GM19025 (cell line): ENCODE measurements at regions not wholly inside any gene's neighbourhood (a gene's known extent, or its start where the extent isn't known, plus 50 kb on each side); places are given as distances from the start of the nearest gene placed in this dataset.
A peak's percentile ranks its signal among the peaks of the same experiment; 100 is the strongest.

Experiments
- ATAC-seq: cut with Tn5 transposase; IDR thresholded peaks from one replicate; pipeline ENCODE4 v1.9.1; 2021; ENCODE audit warnings: mild to moderate bottlenecking, low read depth, moderate library complexity; ENCODE audit not compliant: unreplicated experiment

DNA sequence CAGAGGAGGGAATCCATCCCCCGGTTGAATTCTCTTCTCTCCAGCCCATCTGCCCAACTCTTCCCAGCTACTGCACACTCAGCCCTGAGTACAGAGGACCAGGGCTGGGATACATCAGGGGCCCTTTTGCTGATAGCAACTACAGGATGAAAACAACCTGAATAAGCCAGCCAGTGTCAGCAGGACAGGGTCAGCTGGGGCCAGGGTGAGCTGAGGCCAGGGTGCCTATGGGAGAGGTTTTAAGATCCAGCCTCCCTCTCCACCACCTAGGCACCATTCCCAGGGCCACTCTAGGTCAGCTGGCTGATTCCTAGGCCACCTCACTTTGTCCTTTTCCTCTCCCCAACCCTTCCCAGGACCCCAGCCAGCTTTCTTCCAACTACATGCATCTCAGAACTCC lies 83.8 kb downstream of the MRPL46 start:
- ATAC-seq: no peak

DNA sequence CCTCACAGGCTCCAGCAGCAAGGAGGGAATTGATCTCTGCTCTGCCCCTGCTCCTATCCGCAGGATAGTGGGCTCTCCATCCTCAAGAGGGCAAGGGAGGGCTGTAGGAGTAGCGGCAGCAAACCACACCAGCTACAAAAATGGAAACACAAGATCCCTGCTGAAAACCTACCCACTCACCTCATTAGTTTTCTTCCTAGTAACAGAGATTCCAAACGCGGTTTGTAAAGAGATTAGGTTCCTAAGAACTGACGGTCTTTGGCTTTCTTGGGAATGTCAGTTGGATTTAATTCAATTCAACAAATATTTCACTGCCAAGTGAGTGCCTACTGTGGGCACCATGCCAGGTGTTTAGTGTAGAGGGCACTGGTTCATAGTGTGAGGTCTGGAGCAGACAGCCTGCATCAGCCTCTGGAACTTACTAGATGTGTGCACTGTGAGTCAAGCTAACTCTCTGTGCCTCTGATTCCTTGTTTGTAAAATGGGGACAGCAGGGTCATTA lies 84.7 kb downstream of the MRPL46 start:
- ATAC-seq: no peak

GRCh38 chr15:88378188-88378637 lies 89.0 kb downstream of the MRPL46 start:
- ATAC-seq: no peak

- no peak for ATAC-seq
Measured at GRCh38 chr15:88377509-88377908, 89.7 kb downstream of the MRPL46 start.

DNA sequence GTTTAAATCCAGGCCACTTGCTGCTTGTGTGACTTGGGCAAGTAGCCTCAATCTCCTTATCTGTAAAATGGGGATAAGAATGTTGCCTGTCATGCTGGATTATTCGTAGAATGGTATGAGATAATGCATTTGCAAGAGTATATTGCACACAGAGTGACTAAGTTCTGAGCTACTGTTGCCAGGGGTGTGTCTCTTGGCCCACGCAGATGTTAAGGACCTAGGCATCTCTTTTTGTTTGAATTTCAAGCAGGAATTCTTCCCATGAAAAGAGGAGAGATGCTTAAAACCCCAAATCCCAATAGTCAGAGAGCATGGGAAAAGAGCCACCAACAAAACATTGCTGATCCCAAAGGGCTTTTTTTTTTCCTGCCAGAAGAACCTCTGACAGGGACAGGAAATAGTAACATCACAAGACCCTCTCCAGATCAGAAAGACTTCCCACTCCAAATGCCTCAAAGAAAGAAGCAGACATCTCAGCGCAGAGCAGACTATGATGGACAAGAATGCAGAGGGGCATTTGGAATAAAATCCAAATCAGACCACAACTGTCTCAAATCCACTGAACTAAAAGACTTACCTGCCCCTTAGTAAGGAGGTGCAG lies 90.5 kb downstream of the MRPL46 start:
- no peak for ATAC-seq

- ATAC-seq: no peak
Measured at GRCh38 chr15:88375234-88375927, 91.8 kb downstream of the MRPL46 start.

GRCh38 chr15:88365124-88365523 lies 102.1 kb downstream of the MRPL46 start:
- ATAC-seq: no peak

GRCh38 chr15:88348579-88349230 lies 92.2 kb upstream of the NTRK3 start:
- no peak for ATAC-seq

GRCh38 chr15:88345962-88346361 lies 89.4 kb upstream of the NTRK3 start:
- no peak for ATAC-seq

DNA sequence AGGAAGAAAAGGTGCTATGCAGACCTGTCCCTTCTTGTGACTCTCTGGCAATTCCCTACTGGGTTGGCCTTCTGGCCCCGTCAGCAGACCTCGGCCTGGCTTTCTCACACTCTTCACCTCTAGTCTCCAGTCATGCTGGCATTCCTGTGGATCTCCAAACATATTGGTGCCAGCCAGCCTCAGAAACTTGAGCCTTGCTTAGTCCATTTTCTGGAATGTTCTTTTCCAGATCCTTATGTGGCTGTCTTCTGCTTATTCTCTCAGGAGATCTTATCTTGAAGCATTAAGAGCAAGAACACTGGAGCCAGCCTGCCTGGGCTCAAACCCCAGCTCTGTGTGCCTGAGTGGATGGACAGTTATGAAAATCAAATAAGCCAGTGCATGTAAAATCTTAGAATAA lies 88.2 kb upstream of the NTRK3 start:
- ATAC-seq: no peak

GRCh38 chr15:88342666-88343065 lies 86.1 kb upstream of the NTRK3 start:
- no peak for ATAC-seq

GRCh38 chr15:88341653-88342052 lies 85.1 kb upstream of the NTRK3 start:
- no peak for ATAC-seq

DNA sequence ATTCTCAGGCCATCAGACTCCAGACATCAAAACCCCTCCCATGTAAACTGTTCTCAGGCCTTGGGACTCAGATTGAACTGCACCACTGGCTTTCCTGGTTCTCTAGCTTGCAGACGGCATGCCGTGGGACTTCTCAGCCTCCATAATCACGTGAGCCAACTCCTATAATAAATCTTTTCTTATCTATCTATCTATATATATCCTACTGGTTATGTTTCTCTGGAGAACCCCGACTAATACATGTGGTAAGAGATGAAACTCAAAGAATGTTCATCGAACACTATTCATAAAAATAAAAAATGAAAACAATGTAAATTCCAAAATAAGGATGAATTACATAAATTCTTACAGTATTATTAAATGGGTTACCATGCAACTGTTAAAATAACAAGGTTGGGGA lies 84.5 kb upstream of the NTRK3 start:
- no peak for ATAC-seq

DNA sequence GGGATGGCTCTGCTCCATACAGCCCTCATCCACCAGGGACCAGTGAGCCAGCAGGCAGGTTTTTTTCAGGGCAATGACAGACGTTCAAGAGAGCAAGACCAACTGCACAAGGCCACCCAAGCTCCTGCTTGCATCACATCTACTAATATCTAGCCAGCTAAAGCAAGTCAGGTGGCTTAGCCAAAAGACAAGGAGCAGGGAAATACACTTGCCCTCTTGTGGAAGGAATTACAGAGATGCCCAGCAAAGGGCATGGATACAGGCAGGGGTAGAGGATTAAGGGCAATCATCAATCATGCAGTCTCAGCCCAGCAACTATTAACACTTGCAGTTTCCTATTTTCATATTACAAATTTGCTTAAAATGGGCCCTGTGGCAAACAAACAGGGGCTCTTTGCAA lies 81.5 kb upstream of the NTRK3 start:
- ATAC-seq: no peak

- no peak for ATAC-seq
Measured at GRCh38 chr15:88335074-88335473, 78.5 kb upstream of the NTRK3 start.

DNA sequence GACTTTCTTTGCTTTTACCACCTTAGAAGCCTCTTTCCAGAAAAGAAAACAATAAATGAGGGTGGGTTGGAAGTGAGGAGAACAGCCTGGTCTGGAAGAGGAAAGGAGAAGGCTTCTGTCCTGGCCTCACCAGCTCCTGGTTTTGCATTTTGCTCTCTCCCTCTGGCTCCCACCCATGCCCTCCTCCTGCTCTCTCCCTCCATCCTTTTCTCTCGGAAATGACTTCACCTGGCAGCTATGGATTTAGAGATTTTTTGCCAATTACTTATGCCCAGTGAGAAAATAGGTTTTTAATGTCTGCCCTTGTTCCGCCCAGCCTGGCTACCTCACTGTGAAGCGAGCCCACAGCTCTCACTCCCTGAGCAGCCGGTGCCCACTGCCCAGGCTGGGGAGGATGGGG lies 77.9 kb upstream of the NTRK3 start:
- no peak for ATAC-seq

DNA sequence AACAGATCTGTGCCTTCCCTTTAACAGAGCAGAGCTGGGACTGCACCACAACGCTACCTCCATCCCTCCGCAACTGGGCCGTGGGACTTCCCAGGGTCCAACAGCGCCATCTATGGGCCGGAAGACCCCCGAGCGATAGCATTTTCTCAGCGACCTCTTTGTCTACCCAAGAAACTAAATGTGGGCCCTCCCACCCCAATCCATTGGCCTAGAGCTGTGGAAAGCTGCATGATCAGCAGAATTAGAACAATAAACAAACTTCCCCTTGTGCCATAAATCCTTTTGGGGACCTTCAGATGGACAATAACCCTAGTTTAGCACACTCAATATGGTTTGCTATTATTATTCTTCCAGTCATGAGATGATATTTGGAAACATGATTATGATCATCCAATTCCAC lies 74.8 kb upstream of the NTRK3 start:
- peak; percentile 55 for ATAC-seq

DNA sequence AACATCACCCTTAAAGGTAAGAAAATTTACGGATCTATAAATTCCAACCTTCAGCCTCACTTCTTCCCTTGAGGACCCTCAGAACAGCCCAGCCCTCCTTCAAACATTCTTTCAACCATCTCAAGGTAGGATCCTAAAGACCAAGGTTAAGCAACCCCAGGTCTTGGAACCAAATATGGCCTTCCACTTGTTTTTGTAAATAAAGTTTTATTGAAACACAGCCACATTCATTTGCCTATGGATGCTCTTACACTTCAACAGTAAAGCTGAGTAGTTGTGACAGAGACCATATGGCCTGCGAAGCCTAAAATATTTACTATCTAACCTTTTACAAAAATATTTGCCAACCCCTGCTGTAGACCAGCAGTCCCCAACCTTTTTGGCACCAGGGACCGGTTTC lies 70.4 kb upstream of the NTRK3 start:
- no peak for ATAC-seq

GRCh38 chr15:88324741-88325065 lies 68.2 kb upstream of the NTRK3 start:
- ATAC-seq: no peak

GRCh38 chr15:88323976-88324740 lies 67.6 kb upstream of the NTRK3 start:
- ATAC-seq: no peak

DNA sequence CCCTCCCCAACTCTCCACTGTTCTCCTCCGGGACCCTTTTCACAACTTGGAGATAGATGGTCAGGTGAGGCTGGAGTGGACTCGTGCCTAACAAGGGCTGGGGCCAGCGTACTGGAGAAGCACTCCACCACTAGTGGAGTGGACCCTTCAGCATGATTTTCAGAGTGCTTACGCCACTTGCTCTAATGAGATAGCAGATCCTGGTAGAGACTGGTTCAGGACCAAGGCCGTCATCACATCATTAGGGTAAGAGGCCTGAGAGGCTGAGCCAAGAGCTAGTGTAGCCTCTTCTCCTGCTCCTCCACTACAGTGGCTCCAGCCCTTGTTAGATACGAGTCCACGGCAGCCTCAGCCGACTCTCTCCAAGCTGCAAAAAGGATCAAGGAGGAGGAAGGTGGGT lies 66.9 kb upstream of the NTRK3 start:
- ATAC-seq: no peak
